22Rv1 (cell line): ENCODE measurements at regions not wholly inside any gene's neighbourhood (a gene's known extent, or its start where the extent isn't known, plus 50 kb on each side); places are given as distances from the start of the nearest gene placed in this dataset.
"Not testable (repeated sequence)": the region's sequence is repeated elsewhere in the genome, so short reads cannot be mapped to it uniquely, and the experiment has no call there.

ENCODE experiments used
- H3K27ac ChIP-seq: fragments of 450-650 bp; 2 replicates; pipeline ENCODE4 v1.5.1; 2017
- ZFX ChIP-seq: fragments of 450-650 bp; IDR thresholded peaks from 2 replicates; pipeline ENCODE4 v1.6.1; 2017; ENCODE audit warnings: antibody characterized with exemption, borderline replicate concordance
- TF ChIP-seq, protein P1 (sequence below): fragments of 450-650 bp; IDR thresholded peaks from 2 replicates; pipeline ENCODE4 v1.5.1; 2017; ENCODE audit warnings: mild to moderate bottlenecking

GRCh38 chr3:146382386-146382785 is 87.0 kb downstream of the PLSCR2 start:
- H3K27ac ChIP-seq: no peak overlapping the region
- TF ChIP-seq, protein P1, sequence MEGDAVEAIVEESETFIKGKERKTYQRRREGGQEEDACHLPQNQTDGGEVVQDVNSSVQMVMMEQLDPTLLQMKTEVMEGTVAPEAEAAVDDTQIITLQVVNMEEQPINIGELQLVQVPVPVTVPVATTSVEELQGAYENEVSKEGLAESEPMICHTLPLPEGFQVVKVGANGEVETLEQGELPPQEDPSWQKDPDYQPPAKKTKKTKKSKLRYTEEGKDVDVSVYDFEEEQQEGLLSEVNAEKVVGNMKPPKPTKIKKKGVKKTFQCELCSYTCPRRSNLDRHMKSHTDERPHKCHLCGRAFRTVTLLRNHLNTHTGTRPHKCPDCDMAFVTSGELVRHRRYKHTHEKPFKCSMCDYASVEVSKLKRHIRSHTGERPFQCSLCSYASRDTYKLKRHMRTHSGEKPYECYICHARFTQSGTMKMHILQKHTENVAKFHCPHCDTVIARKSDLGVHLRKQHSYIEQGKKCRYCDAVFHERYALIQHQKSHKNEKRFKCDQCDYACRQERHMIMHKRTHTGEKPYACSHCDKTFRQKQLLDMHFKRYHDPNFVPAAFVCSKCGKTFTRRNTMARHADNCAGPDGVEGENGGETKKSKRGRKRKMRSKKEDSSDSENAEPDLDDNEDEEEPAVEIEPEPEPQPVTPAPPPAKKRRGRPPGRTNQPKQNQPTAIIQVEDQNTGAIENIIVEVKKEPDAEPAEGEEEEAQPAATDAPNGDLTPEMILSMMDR: peak; percentile 39
- TF ChIP-seq ZFX: no peak

- H3K27ac ChIP-seq: no peak overlapping the region
- TF ChIP-seq ZFX: no peak
- TF ChIP-seq, protein P1: no peak
Observed at GRCh38 chr3:146380046-146380445, 89.3 kb downstream of the PLSCR2 start.

- H3K27ac ChIP-seq: no peak overlapping the region
- TF ChIP-seq, protein P1: no peak
- TF ChIP-seq ZFX: no peak
Observed at GRCh38 chr3:146375219-146375618, 94.1 kb downstream of the PLSCR2 start.

DNA sequence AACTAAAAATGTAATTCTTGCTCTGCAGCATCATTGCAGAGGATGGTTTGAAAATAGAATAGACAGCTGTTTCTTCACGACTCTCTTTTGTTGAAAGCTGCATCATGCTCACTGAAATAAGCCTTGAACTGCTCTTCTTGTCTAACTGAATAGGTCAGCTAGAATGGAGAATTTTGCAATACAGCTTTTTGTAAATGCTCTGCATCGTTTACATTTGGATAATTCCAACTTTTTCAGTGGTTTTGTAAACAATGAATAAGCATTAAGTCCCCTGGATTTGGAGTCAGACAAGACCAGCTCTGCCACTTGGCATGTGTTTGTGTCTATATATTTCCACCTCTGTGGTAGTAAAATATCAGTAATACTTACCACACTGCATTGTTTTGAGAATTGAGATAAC is 95.2 kb downstream of the PLSCR2 start:
- TF ChIP-seq ZFX: no peak
- TF ChIP-seq, protein P1: no peak
- no peak overlapping the region for H3K27ac ChIP-seq

- H3K27ac ChIP-seq: no peak overlapping the region
- TF ChIP-seq, protein P1: no peak
- TF ChIP-seq ZFX: no peak
Observed at GRCh38 chr3:146371902-146372301, 97.5 kb downstream of the PLSCR2 start.

DNA sequence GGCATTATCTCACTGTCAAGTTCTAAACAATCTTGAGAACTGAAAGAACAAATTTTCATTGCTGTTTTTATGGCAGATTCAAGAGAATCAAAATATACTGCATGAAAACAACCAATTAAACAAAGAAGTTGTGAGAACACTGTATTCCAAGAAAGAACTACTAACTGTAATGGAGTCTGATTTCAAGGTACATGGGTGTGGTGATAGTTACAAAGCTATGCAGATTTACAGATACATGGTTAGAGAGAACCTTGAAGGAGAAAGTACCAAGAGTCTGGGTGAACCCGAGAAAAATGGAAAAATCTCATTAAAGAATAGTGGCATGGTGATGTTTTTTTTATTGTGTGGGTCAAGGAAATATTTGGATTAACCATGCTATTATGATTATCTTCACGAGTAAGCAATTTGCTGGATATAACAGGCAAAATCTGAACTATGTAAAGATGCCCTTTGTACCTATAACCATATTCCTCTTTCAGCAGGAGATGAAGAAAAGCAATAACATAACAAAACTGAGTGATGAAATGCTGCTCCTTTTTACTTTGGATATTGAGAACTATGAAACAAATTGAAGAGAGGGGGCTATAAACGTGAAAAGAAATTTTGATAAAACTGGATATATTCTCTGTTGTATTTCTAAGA is 100.4 kb downstream of the PLSCR2 start:
- no peak for TF ChIP-seq ZFX
- TF ChIP-seq, protein P1: no peak
- H3K27ac ChIP-seq: no peak overlapping the region

DNA sequence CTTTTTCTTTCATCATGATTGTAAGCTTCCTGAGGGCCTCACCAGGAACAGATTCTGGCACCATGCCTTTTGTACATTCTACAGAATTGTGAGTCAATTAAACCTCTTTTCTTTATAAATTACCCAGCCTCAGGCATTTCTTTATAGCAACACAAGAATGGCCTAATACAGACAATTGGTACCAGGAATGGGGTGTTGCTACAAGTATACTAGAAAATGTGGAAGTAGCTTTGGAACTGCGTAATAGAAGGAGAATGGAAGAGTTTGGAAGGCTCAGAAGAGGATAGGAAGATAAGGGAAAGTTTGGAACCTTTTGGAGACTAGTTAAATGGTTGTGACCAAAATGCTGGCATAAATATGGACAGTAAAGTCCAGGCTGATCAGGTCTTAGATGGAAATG is 108.9 kb upstream of the PLSCR4 start:
- TF ChIP-seq, protein P1: no peak
- no peak for TF ChIP-seq ZFX

GRCh38 chr3:146354421-146354820 is 103.5 kb upstream of the PLSCR4 start:
- H3K27ac ChIP-seq: not testable (repeated sequence)

More for the DNA sequence above, 108.9 kb upstream of the PLSCR4 start:
- no peak overlapping the region for H3K27ac ChIP-seq
